B cell (primary cell): ENCODE measurements at regions not wholly inside any gene's neighbourhood (a gene's known extent, or its start where the extent isn't known, plus 50 kb on each side); places are given as distances from the start of the nearest gene placed in this dataset.

Source experiments
- EZH2 ChIP-seq: IDR thresholded peaks from 2 replicates; pipeline ENCODE4 v1.6.1; 2012; ENCODE audit warnings: borderline replicate concordance, low read depth, mild to moderate bottlenecking, moderate library complexity, low read length; ENCODE audit not compliant: insufficient read depth, poor library complexity, severe bottlenecking
- TF ChIP-seq, protein P1 (sequence below): fragments of 200-600 bp; IDR thresholded peaks from one replicate; pipeline ENCODE4 v1.8.0; 2022; ENCODE audit warnings: antibody characterized with exemption, mild to moderate bottlenecking

DNA sequence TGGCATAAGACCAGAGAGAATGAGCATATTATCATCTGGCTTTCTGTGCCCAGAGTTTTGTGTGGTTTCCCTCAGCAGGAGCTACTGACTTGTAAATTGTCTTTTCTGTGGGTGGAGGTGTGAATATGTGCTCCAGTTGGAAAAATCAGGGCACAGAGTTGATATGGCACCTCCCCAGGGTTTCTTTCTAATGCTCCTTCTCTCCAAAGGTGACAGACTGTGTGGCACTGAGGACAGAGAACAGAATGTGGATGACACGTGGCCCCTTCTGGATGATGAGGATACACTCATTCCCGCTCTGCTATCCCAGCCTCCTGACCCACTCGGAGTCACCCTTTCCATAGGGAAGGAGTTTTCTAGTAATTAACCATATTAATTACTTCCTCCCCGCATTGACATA, 221.0 kb downstream of the ICE1 start:
- TF ChIP-seq, protein P1, sequence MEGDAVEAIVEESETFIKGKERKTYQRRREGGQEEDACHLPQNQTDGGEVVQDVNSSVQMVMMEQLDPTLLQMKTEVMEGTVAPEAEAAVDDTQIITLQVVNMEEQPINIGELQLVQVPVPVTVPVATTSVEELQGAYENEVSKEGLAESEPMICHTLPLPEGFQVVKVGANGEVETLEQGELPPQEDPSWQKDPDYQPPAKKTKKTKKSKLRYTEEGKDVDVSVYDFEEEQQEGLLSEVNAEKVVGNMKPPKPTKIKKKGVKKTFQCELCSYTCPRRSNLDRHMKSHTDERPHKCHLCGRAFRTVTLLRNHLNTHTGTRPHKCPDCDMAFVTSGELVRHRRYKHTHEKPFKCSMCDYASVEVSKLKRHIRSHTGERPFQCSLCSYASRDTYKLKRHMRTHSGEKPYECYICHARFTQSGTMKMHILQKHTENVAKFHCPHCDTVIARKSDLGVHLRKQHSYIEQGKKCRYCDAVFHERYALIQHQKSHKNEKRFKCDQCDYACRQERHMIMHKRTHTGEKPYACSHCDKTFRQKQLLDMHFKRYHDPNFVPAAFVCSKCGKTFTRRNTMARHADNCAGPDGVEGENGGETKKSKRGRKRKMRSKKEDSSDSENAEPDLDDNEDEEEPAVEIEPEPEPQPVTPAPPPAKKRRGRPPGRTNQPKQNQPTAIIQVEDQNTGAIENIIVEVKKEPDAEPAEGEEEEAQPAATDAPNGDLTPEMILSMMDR = no peak
- TF ChIP-seq EZH2 = no peak
